ENCODE measurements at regions not wholly inside any gene's neighbourhood (a gene's known extent, or its start where the extent isn't known, plus 50 kb on each side); places are given as distances from the start of the nearest gene placed in this dataset.

- TF ChIP-seq POLR2A (IDR thresholded peaks at IDR 0.05; ENCODE audit: low read depth, low read length) (no peak), RAD21 (IDR thresholded peaks at IDR 0.05; ENCODE audit: low read length) (no peak), SMC3 (IDR thresholded peaks at IDR 0.05; ENCODE audit: low read depth, low read length) (no peak), NFE2L2 (IDR thresholded peaks at IDR 0.05; ENCODE audit: low read depth, low read length) (no peak), ELK1 (IDR thresholded peaks at IDR 0.05; ENCODE audit: borderline replicate concordance, low read depth, low read length) (no peak), MXI1 (IDR thresholded peaks at IDR 0.05; ENCODE audit: borderline replicate concordance, low read depth, low read length) (no peak), CHD1 (IDR thresholded peaks at IDR 0.05; ENCODE audit: low read depth, low read length) (no peak), MAFK (IDR thresholded peaks at IDR 0.05; ENCODE audit: low read depth, low read length) (no peak), CEBPB (IDR thresholded peaks at IDR 0.05; ENCODE audit: low read depth, low read length) (no peak)
- TF ChIP-seq, protein P1, sequence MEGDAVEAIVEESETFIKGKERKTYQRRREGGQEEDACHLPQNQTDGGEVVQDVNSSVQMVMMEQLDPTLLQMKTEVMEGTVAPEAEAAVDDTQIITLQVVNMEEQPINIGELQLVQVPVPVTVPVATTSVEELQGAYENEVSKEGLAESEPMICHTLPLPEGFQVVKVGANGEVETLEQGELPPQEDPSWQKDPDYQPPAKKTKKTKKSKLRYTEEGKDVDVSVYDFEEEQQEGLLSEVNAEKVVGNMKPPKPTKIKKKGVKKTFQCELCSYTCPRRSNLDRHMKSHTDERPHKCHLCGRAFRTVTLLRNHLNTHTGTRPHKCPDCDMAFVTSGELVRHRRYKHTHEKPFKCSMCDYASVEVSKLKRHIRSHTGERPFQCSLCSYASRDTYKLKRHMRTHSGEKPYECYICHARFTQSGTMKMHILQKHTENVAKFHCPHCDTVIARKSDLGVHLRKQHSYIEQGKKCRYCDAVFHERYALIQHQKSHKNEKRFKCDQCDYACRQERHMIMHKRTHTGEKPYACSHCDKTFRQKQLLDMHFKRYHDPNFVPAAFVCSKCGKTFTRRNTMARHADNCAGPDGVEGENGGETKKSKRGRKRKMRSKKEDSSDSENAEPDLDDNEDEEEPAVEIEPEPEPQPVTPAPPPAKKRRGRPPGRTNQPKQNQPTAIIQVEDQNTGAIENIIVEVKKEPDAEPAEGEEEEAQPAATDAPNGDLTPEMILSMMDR (conservative IDR thresholded peaks at IDR 0.05; ENCODE audit: low read depth, low read length): no peak
- TF ChIP-seq, protein P2, sequence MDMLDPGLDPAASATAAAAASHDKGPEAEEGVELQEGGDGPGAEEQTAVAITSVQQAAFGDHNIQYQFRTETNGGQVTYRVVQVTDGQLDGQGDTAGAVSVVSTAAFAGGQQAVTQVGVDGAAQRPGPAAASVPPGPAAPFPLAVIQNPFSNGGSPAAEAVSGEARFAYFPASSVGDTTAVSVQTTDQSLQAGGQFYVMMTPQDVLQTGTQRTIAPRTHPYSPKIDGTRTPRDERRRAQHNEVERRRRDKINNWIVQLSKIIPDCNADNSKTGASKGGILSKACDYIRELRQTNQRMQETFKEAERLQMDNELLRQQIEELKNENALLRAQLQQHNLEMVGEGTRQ (IDR thresholded peaks at IDR 0.05; ENCODE audit: low read depth, low read length): no peak
Observed at GRCh38 chr20:60718743-60719480, 533.1 kb upstream of the CDH4 start.
